SJSA1 (cell line): ENCODE measurements at regions not wholly inside any gene's neighbourhood (a gene's known extent, or its start where the extent isn't known, plus 50 kb on each side); places are given as distances from the start of the nearest gene placed in this dataset.
"Not testable (repeated sequence)": the region's sequence is repeated elsewhere in the genome, so short reads cannot be mapped to it uniquely, and the experiment has no call there.

Source experiments
- DNase-seq, 2 experiments: peaks; one replicate each; pipeline ENCODE4 v3.0.0-alpha.2; 2015 to 2020; ENCODE audit warnings: low spot score in 2 of 2, low read depth in 1 of 2
- H3K27ac ChIP-seq: fragments of 250-450 bp; sonication (Bioruptor Pico); 2 replicates; pipeline ENCODE4 v1.5.1; 2020; ENCODE audit warnings: mild to moderate bottlenecking, moderate library complexity
- H3K27me3 ChIP-seq: fragments of 250-450 bp; sonication (Bioruptor Pico); replicated peaks from 2 replicates; pipeline ENCODE4 v1.5.1; 2020; ENCODE audit warnings: mild to moderate bottlenecking, moderate library complexity
- H3K36me3 ChIP-seq: fragments of 250-450 bp; sonication (Bioruptor Pico); 2 replicates; pipeline ENCODE4 v1.5.1; 2020; ENCODE audit warnings: mild to moderate bottlenecking
- H3K4me1 ChIP-seq: fragments of 250-450 bp; sonication (Bioruptor Pico); replicated peaks from 2 replicates; pipeline ENCODE4 v1.6.1; 2021; ENCODE audit warnings: mild to moderate bottlenecking
- H3K4me3 ChIP-seq: fragments of 250-450 bp; sonication (Bioruptor Pico); 2 replicates; pipeline ENCODE4 v1.5.1; 2020; ENCODE audit warnings: mild to moderate bottlenecking
- H3K9me3 ChIP-seq: fragments of 250-450 bp; sonication (Bioruptor Pico); replicated peaks from 2 replicates; pipeline ENCODE4 v1.5.1; 2020; ENCODE audit warnings: mild to moderate bottlenecking

- H3K27me3 ChIP-seq, result no peaks in the 10 kb centered on the region
- H3K4me3 ChIP-seq, result no peak overlapping the region
- H3K36me3 ChIP-seq, result no peaks in the 10 kb centered on the region
- no peak for DNase-seq
- H3K27ac ChIP-seq, result no peak overlapping the region
- no peaks in the 10 kb centered on the region for H3K9me3 ChIP-seq
- no peaks in the 10 kb centered on the region for H3K4me1 ChIP-seq
These were observed 432.4 kb upstream of the PMFBP1 start for GRCh38 chr16:72604375-72604774.

GRCh38 chr16:72602499-72602898 is 430.5 kb upstream of the PMFBP1 start:
- Histone ChIP-seq H3K36me3 (no peaks in the 10 kb centered on the region), H3K9me3 (no peaks in the 10 kb centered on the region), H3K27ac (no peak overlapping the region), H3K4me1 (no peaks in the 10 kb centered on the region), H3K27me3 (no peaks in the 10 kb centered on the region), H3K4me3 (no peak overlapping the region)
- DNase-seq, result no peak

- no peaks in the 10 kb centered on the region for H3K4me1 ChIP-seq
- H3K9me3 ChIP-seq, result no peaks in the 10 kb centered on the region
- DNase-seq, result no peak
- no peaks in the 10 kb centered on the region for H3K36me3 ChIP-seq
- H3K27me3 ChIP-seq, result no peaks in the 10 kb centered on the region
- H3K4me3 ChIP-seq, result no peak overlapping the region
- H3K27ac ChIP-seq, result no peak overlapping the region
These were observed 426.7 kb upstream of the PMFBP1 start for GRCh38 chr16:72598696-72599095.

- Histone ChIP-seq H3K27me3 (no peaks in the 10 kb centered on the region), H3K27ac (no peak overlapping the region), H3K4me1 (no peaks in the 10 kb centered on the region), H3K36me3 (no peaks in the 10 kb centered on the region), H3K4me3 (no peak overlapping the region), H3K9me3 (no peaks in the 10 kb centered on the region)
- DNase-seq, result no peak
These were observed 426.0 kb upstream of the PMFBP1 start for GRCh38 chr16:72597938-72598337.

GRCh38 chr16:72596373-72596772 is 424.4 kb upstream of the PMFBP1 start:
- Histone ChIP-seq H3K36me3 (no peaks in the 10 kb centered on the region), H3K9me3 (no peaks in the 10 kb centered on the region), H3K27ac (no peak overlapping the region), H3K4me1 (no peaks in the 10 kb centered on the region), H3K27me3 (no peaks in the 10 kb centered on the region), H3K4me3 (no peak overlapping the region)
- no peak for DNase-seq

- no peaks in the 10 kb centered on the region for H3K4me1 ChIP-seq
- no peaks in the 10 kb centered on the region for H3K36me3 ChIP-seq
- no peak overlapping the region for H3K27ac ChIP-seq
- DNase-seq, result no peak
- H3K9me3 ChIP-seq, result no peaks in the 10 kb centered on the region
- H3K4me3 ChIP-seq, result no peak overlapping the region
- H3K27me3 ChIP-seq, result no peaks in the 10 kb centered on the region
These were observed 418.4 kb upstream of the PMFBP1 start for GRCh38 chr16:72590151-72590937.

GRCh38 chr16:72588551-72588950 is 416.6 kb upstream of the PMFBP1 start:
- Histone ChIP-seq H3K36me3 (no peaks in the 10 kb centered on the region), H3K27me3 (no peaks in the 10 kb centered on the region), H3K9me3 (no peaks in the 10 kb centered on the region), H3K4me3 (no peak overlapping the region), H3K4me1 (no peaks in the 10 kb centered on the region), H3K27ac (no peak overlapping the region)
- peak in 1 of 2 experiments; percentile 3 for DNase-seq

GRCh38 chr16:72578061-72578460 is 406.1 kb upstream of the PMFBP1 start:
- not testable (repeated sequence) for H3K4me3 ChIP-seq, DNase-seq, H3K27ac ChIP-seq, H3K27me3 ChIP-seq, H3K36me3 ChIP-seq, H3K4me1 ChIP-seq, H3K9me3 ChIP-seq

- Histone ChIP-seq H3K9me3 (0 out of 2 replicates have a peak, but pooled peaks cover 3% of the 10 kb centered on the region), H3K27me3 (no peaks in the 10 kb centered on the region), H3K27ac (no peak overlapping the region), H3K4me1 (no peaks in the 10 kb centered on the region), H3K36me3 (no peaks in the 10 kb centered on the region), H3K4me3 (no peak overlapping the region)
- DNase-seq, result no peak
These were observed 404.2 kb upstream of the PMFBP1 start for GRCh38 chr16:72576189-72576588.

GRCh38 chr16:72569677-72570076 is 397.7 kb upstream of the PMFBP1 start:
- DNase-seq, result no peak

GRCh38 chr16:72568502-72568901 is 396.5 kb upstream of the PMFBP1 start:
- DNase-seq, result no peak
- Histone ChIP-seq H3K27me3 (no peaks in the 10 kb centered on the region), H3K9me3 (no peaks in the 10 kb centered on the region), H3K36me3 (no peaks in the 10 kb centered on the region), H3K4me1 (no peaks in the 10 kb centered on the region), H3K4me3 (no peak overlapping the region), H3K27ac (no peak overlapping the region)

More at GRCh38 chr16:72569677-72570076, 397.7 kb upstream of the PMFBP1 start:
- no peaks in the 10 kb centered on the region for H3K9me3 ChIP-seq
- H3K27me3 ChIP-seq, result no peaks in the 10 kb centered on the region
- no peak overlapping the region for H3K4me3 ChIP-seq
- no peak overlapping the region for H3K27ac ChIP-seq
- H3K4me1 ChIP-seq, result no peaks in the 10 kb centered on the region
- H3K36me3 ChIP-seq, result no peaks in the 10 kb centered on the region

GRCh38 chr16:72566174-72566573 is 394.2 kb upstream of the PMFBP1 start:
- no peaks in the 10 kb centered on the region for H3K36me3 ChIP-seq
- no peak for DNase-seq
- no peak overlapping the region for H3K4me3 ChIP-seq
- H3K4me1 ChIP-seq, result no peaks in the 10 kb centered on the region
- no peaks in the 10 kb centered on the region for H3K27me3 ChIP-seq
- H3K27ac ChIP-seq, result no peak overlapping the region
- no peaks in the 10 kb centered on the region for H3K9me3 ChIP-seq

GRCh38 chr16:72565106-72565505 is 393.2 kb upstream of the PMFBP1 start:
- H3K27me3 ChIP-seq, result no peaks in the 10 kb centered on the region
- no peak overlapping the region for H3K27ac ChIP-seq
- H3K9me3 ChIP-seq, result no peaks in the 10 kb centered on the region
- H3K4me1 ChIP-seq, result no peaks in the 10 kb centered on the region
- no peak for DNase-seq
- no peak overlapping the region for H3K4me3 ChIP-seq
- H3K36me3 ChIP-seq, result no peaks in the 10 kb centered on the region

- no peaks in the 10 kb centered on the region for H3K4me1 ChIP-seq
- H3K4me3 ChIP-seq, result no peak overlapping the region
- no peak overlapping the region for H3K27ac ChIP-seq
- no peaks in the 10 kb centered on the region for H3K36me3 ChIP-seq
- H3K9me3 ChIP-seq, result no peaks in the 10 kb centered on the region
- no peaks in the 10 kb centered on the region for H3K27me3 ChIP-seq
- DNase-seq, result no peak
These were observed 388.7 kb upstream of the PMFBP1 start for GRCh38 chr16:72560617-72561016.

GRCh38 chr16:72558501-72558900 is 386.5 kb upstream of the PMFBP1 start:
- no peaks in the 10 kb centered on the region for H3K4me1 ChIP-seq
- no peak overlapping the region for H3K4me3 ChIP-seq
- no peaks in the 10 kb centered on the region for H3K27me3 ChIP-seq
- no peak overlapping the region for H3K27ac ChIP-seq
- H3K9me3 ChIP-seq, result no peaks in the 10 kb centered on the region
- DNase-seq, result no peak
- H3K36me3 ChIP-seq, result no peaks in the 10 kb centered on the region
